ENCODE measurements at regions not wholly inside any gene's neighbourhood (a gene's known extent, or its start where the extent isn't known, plus 50 kb on each side); places are given as distances from the start of the nearest gene placed in this dataset.

DNA sequence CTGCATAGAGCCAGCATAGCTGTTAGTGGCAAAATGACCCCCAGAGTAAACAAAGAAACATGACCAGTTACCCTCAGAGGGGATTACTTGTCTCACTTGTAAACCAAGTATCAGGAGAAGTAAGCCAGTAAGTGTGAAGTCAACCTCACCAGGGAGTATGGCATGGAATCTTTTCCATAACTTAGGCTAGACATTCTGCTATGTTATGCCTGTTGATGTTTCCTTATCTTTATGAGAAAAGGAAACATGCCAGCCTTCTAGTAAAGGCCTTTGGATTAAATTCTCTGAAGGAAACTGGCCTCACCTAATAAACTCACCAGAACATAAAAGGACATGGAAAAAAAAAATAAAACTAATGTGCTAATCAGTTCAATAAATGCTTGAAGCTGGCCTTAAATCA, 87.7 kb downstream of the SEM1 start:
- no peak for TF ChIP-seq GATA2 (IDR thresholded peaks at IDR 0.05; ENCODE audit: low read depth, low read length)
- TF ChIP-seq GATA3 (IDR thresholded peaks at IDR 0.05; ENCODE audit: low read depth, low read length) = no peak

Data from SH-SY5Y (cell line).